Muscle of leg (tissue), 3 donors: ENCODE measurements at regions not wholly inside any gene's neighbourhood (a gene's known extent, or its start where the extent isn't known, plus 50 kb on each side); places are given as distances from the start of the nearest gene placed in this dataset.
A peak's percentile ranks its signal among the peaks of the same experiment; 100 is the strongest.

ENCODE experiments used
- DNase-seq: peaks from one replicate; pipeline ENCODE4 v3.0.0; 2013
- H3K27ac ChIP-seq: one replicate; pipeline ENCODE4 v1.5.1; 2013; ENCODE audit warnings: mild to moderate bottlenecking, low read length, control low read depth
- H3K27me3 ChIP-seq: one replicate; pipeline ENCODE4 v1.6.1; 2013; ENCODE audit warnings: low read length; ENCODE audit not compliant: control insufficient read depth, insufficient read depth
- H3K36me3 ChIP-seq: one replicate; pipeline ENCODE4 v1.6.1; 2013; ENCODE audit warnings: low read length; ENCODE audit not compliant: control insufficient read depth, insufficient read depth
- H3K4me1 ChIP-seq: one replicate; pipeline ENCODE4 v1.6.1; 2013; ENCODE audit warnings: low read length; ENCODE audit not compliant: control insufficient read depth, insufficient read depth
- H3K4me3 ChIP-seq: one replicate; pipeline ENCODE4 v1.5.1; 2013; ENCODE audit warnings: low read length, control low read depth
- H3K9me3 ChIP-seq: replicated peaks from 2 replicates; pipeline ENCODE4 v1.6.1; 2013; ENCODE audit warnings: low read depth, low read length; ENCODE audit not compliant: control insufficient read depth
- WGBS: methylation state at CpG from one replicate; pipeline ENCODE4 v1.1.5; 2013; ENCODE audit warnings: missing lambda C conversion rate; ENCODE audit not compliant: insufficient coverage; 5-methylcytosine and 5-hydroxymethylcytosine counted together

GRCh38 chr20:60352596-60352995, 394.4 kb downstream of the CDH26 start:
- DNase-seq: peak; percentile 14
- Histone ChIP-seq H3K4me3 (no peak overlapping the region), H3K4me1 (peaks cover 3% of the 10 kb centered on the region), H3K27ac (no peak overlapping the region), H3K27me3 (no peaks in the 10 kb centered on the region), H3K36me3 (no peaks in the 10 kb centered on the region), H3K9me3 (no peaks in the 10 kb centered on the region)
- WGBS: 77% methylated on average over 5 of the region's 6 CpGs

GRCh38 chr20:60354024-60354580, 395.9 kb downstream of the CDH26 start:
- no peak for DNase-seq
- H3K9me3 ChIP-seq: no peaks in the 10 kb centered on the region
- H3K27me3 ChIP-seq: no peaks in the 10 kb centered on the region
- 63% methylated on average over 2 of the region's 5 CpGs for WGBS
- no peaks in the 10 kb centered on the region for H3K36me3 ChIP-seq
- H3K4me1 ChIP-seq: peaks cover 3% of the 10 kb centered on the region
- H3K27ac ChIP-seq: no peak overlapping the region
- H3K4me3 ChIP-seq: no peak overlapping the region

GRCh38 chr20:60358101-60358500, 399.9 kb downstream of the CDH26 start:
- Histone ChIP-seq H3K4me1 (peaks cover 19% of the 10 kb centered on the region), H3K27me3 (no peaks in the 10 kb centered on the region), H3K27ac (no peak overlapping the region), H3K36me3 (no peaks in the 10 kb centered on the region), H3K9me3 (no peaks in the 10 kb centered on the region), H3K4me3 (no peak overlapping the region)
- DNase-seq: no peak
- WGBS: 78% methylated on average over 3 of the region's 4 CpGs

GRCh38 chr20:60359010-60359409, 400.8 kb downstream of the CDH26 start:
- no peaks in the 10 kb centered on the region for H3K27me3 ChIP-seq
- peaks cover 17% of the 10 kb centered on the region for H3K4me1 ChIP-seq
- no peak for DNase-seq
- no peak overlapping the region for H3K4me3 ChIP-seq
- H3K36me3 ChIP-seq: no peaks in the 10 kb centered on the region
- H3K27ac ChIP-seq: no peak overlapping the region
- no CpG with 5 or more reads among the region's 5 CpGs for WGBS
- H3K9me3 ChIP-seq: no peaks in the 10 kb centered on the region

GRCh38 chr20:60361761-60362395, 403.7 kb downstream of the CDH26 start:
- H3K27me3 ChIP-seq: no peaks in the 10 kb centered on the region
- H3K4me1 ChIP-seq: peaks cover 17% of the 10 kb centered on the region
- H3K27ac ChIP-seq: peak overlapping the region; percentile 51
- H3K4me3 ChIP-seq: no peak overlapping the region
- no peaks in the 10 kb centered on the region for H3K36me3 ChIP-seq
- DNase-seq: peak; percentile 29
- 73% methylated on average over 2 of the region's 10 CpGs for WGBS
- no peaks in the 10 kb centered on the region for H3K9me3 ChIP-seq

GRCh38 chr20:60362531-60362930, 404.3 kb downstream of the CDH26 start:
- Histone ChIP-seq H3K4me3 (no peak overlapping the region), H3K27me3 (no peaks in the 10 kb centered on the region), H3K9me3 (no peaks in the 10 kb centered on the region), H3K4me1 (peaks cover 19% of the 10 kb centered on the region), H3K36me3 (no peaks in the 10 kb centered on the region), H3K27ac (peak overlapping the region; percentile 51)
- peak; percentile 11 for DNase-seq
- WGBS: 39% methylated on average over 2 of the region's 5 CpGs

GRCh38 chr20:60363698-60364097, 405.5 kb downstream of the CDH26 start:
- WGBS: 62% methylated on average over 9 of the region's 12 CpGs
- DNase-seq: no peak
- no peak overlapping the region for H3K4me3 ChIP-seq
- peaks cover 19% of the 10 kb centered on the region for H3K4me1 ChIP-seq
- H3K27me3 ChIP-seq: no peaks in the 10 kb centered on the region
- no peak overlapping the region for H3K27ac ChIP-seq
- H3K36me3 ChIP-seq: no peaks in the 10 kb centered on the region
- H3K9me3 ChIP-seq: no peaks in the 10 kb centered on the region

GRCh38 chr20:60365064-60365666, 406.9 kb downstream of the CDH26 start:
- Histone ChIP-seq H3K9me3 (no peaks in the 10 kb centered on the region), H3K27ac (no peak overlapping the region), H3K36me3 (no peaks in the 10 kb centered on the region), H3K4me1 (peaks cover 19% of the 10 kb centered on the region), H3K4me3 (no peak overlapping the region), H3K27me3 (no peaks in the 10 kb centered on the region)
- DNase-seq: no peak
- WGBS: 65% methylated on average over 6 of the region's 8 CpGs

- H3K4me1 ChIP-seq: peaks cover 19% of the 10 kb centered on the region
- no peaks in the 10 kb centered on the region for H3K36me3 ChIP-seq
- no peaks in the 10 kb centered on the region for H3K27me3 ChIP-seq
- H3K4me3 ChIP-seq: no peak overlapping the region
- DNase-seq: no peak
- WGBS: 89% methylated on average over 1 of the region's 7 CpGs
- H3K9me3 ChIP-seq: no peaks in the 10 kb centered on the region
- H3K27ac ChIP-seq: no peak overlapping the region
These were observed 407.7 kb downstream of the CDH26 start for GRCh38 chr20:60365882-60366281.

GRCh38 chr20:60371384-60371783, 413.2 kb downstream of the CDH26 start:
- WGBS: 23% methylated on average over 3 of the region's 6 CpGs
- H3K4me3 ChIP-seq: no peak overlapping the region
- H3K27ac ChIP-seq: peak overlapping the region; percentile 16
- H3K4me1 ChIP-seq: peaks cover 10% of the 10 kb centered on the region
- no peaks in the 10 kb centered on the region for H3K36me3 ChIP-seq
- peak; percentile 46 for DNase-seq
- no peaks in the 10 kb centered on the region for H3K9me3 ChIP-seq
- no peaks in the 10 kb centered on the region for H3K27me3 ChIP-seq
